PFSK-1 (cell line): ENCODE measurements at regions not wholly inside any gene's neighbourhood (a gene's known extent, or its start where the extent isn't known, plus 50 kb on each side); places are given as distances from the start of the nearest gene placed in this dataset.

ENCODE experiments used
- FOXP2 ChIP-seq: optimal IDR thresholded peaks from 2 replicates; pipeline ENCODE3; 2011; ENCODE audit warnings: borderline replicate concordance, control low read depth, inconsistent platforms; ENCODE audit not compliant: insufficient read depth; ENCODE audit errors: extremely low read length, extremely low read depth
- POLR2AphosphoS5 ChIP-seq: IDR thresholded peaks from 2 replicates; pipeline ENCODE4 v1.6.1; 2012; ENCODE audit warnings: low read depth, mild to moderate bottlenecking, control low read depth, low read length, moderate library complexity
- SIN3A ChIP-seq: IDR thresholded peaks from 2 replicates; pipeline ENCODE4 v1.6.1; 2012; ENCODE audit warnings: mild to moderate bottlenecking, low read length, moderate library complexity, borderline replicate concordance; ENCODE audit not compliant: insufficient read depth
- TAF1 ChIP-seq: IDR thresholded peaks from 2 replicates; pipeline ENCODE4 v1.6.1; 2012; ENCODE audit warnings: low read length, control low read depth, borderline replicate concordance; ENCODE audit not compliant: insufficient read depth
- TF ChIP-seq, protein P1 (sequence below), 2 experiments: IDR thresholded peaks; 2 replicates each; pipeline versions ENCODE4 v1.6.1 to v1.8.0; 2011 to 2012; ENCODE audit warnings: low read depth in 2 of 2, low read length in 2 of 2, control low read depth in 1 of 2, inconsistent platforms in 1 of 2, mild to moderate bottlenecking in 1 of 2, moderate library complexity in 1 of 2; ENCODE audit not compliant: insufficient read depth in 1 of 2

DNA sequence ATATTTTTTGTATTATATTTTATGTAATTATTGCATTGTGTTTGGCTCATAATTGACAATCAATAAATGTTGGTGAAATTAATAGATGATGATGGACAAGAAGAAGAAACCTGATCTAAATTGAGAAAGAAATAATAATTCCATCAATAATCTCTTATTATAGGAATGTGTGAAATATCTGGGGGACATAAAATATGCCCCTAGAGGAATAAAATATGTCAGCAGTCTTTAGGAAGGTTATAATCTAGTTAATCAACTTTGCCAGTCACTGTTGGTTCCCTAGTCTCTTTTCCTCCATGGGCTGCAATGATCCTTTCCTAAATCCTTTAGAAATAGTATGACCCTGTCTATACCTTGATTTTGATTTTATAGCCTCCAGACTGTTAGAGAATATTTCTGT, 549.7 kb upstream of the ADGRL4 start:
- TF ChIP-seq FOXP2 = no peak
- TF ChIP-seq POLR2AphosphoS5 = no peak
- no peak for TF ChIP-seq SIN3A
- TF ChIP-seq TAF1 = no peak
- TF ChIP-seq, protein P1, sequence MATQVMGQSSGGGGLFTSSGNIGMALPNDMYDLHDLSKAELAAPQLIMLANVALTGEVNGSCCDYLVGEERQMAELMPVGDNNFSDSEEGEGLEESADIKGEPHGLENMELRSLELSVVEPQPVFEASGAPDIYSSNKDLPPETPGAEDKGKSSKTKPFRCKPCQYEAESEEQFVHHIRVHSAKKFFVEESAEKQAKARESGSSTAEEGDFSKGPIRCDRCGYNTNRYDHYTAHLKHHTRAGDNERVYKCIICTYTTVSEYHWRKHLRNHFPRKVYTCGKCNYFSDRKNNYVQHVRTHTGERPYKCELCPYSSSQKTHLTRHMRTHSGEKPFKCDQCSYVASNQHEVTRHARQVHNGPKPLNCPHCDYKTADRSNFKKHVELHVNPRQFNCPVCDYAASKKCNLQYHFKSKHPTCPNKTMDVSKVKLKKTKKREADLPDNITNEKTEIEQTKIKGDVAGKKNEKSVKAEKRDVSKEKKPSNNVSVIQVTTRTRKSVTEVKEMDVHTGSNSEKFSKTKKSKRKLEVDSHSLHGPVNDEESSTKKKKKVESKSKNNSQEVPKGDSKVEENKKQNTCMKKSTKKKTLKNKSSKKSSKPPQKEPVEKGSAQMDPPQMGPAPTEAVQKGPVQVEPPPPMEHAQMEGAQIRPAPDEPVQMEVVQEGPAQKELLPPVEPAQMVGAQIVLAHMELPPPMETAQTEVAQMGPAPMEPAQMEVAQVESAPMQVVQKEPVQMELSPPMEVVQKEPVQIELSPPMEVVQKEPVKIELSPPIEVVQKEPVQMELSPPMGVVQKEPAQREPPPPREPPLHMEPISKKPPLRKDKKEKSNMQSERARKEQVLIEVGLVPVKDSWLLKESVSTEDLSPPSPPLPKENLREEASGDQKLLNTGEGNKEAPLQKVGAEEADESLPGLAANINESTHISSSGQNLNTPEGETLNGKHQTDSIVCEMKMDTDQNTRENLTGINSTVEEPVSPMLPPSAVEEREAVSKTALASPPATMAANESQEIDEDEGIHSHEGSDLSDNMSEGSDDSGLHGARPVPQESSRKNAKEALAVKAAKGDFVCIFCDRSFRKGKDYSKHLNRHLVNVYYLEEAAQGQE (IDR thresholded peaks at IDR 0.05; ENCODE audit: insufficient read depth in 1 of 2, low read depth in 2 of 2, low read length in 2 of 2) = no peak
